Upper lobe of left lung (tissue), 6 donors: ENCODE measurements at regions not wholly inside any gene's neighbourhood (a gene's known extent, or its start where the extent isn't known, plus 50 kb on each side); places are given as distances from the start of the nearest gene placed in this dataset.

Experiments used
- ATAC-seq, 2 donors: fragments of 200-7000 bp; cut with Tn5 transposase; one replicate each; pipeline ENCODE4 v1.9.1; 2022; ENCODE audit warnings: mild to moderate bottlenecking in 2 of 2, moderate library complexity in 2 of 2; ENCODE audit not compliant: low FRiP score in 2 of 2
- DNase-seq, 2 donors: peaks; one replicate each; pipeline ENCODE4 v3.0.0-alpha.2; 2019 to 2020
- H3K27ac ChIP-seq, 4 donors: fragments of 200-600 bp; sonication (generic); one replicate each; pipeline ENCODE4 v1.5.1; 2016 to 2019
- H3K27me3 ChIP-seq, 4 donors: fragments of 200-600 bp; sonication (generic); one replicate each; pipeline ENCODE4 v1.5.1; 2017 to 2019
- H3K36me3 ChIP-seq, 4 donors: fragments of 200-600 bp; sonication (generic); one replicate each; pipeline ENCODE4 v1.5.1; 2016 to 2019
- H3K4me1 ChIP-seq, 4 donors: fragments of 200-600 bp; sonication (generic); one replicate each; pipeline ENCODE4 v1.5.1; 2018 to 2019
- H3K4me3 ChIP-seq, 4 donors: fragments of 200-600 bp; sonication (generic); one replicate each; pipeline ENCODE4 v1.5.1; 2017 to 2019; ENCODE audit warnings: mild to moderate bottlenecking in 2 of 4, moderate library complexity in 1 of 4
- H3K9me3 ChIP-seq, 4 donors: fragments of 200-600 bp; sonication (generic); one replicate each; pipeline ENCODE4 v1.5.1; 2018 to 2019
- EP300 ChIP-seq, 4 donors: sonication (generic); formaldehyde crosslinking; IDR thresholded peaks; one replicate each; pipeline ENCODE4 v1.5.1; 2017; ENCODE audit warnings: antibody characterized with exemption in 4 of 4, control low read depth in 2 of 4
- POLR2A ChIP-seq, 4 donors: fragments of 450-650 bp; IDR thresholded peaks; one replicate each; pipeline ENCODE4 v1.5.1; 2016 to 2017; ENCODE audit warnings: antibody characterized with exemption in 4 of 4, mild to moderate bottlenecking in 2 of 4
- POLR2AphosphoS5 ChIP-seq, 2 donors: sonication (generic); formaldehyde crosslinking; IDR thresholded peaks; one replicate each; pipeline ENCODE4 v1.5.1; 2017; ENCODE audit warnings: antibody characterized with exemption in 2 of 2
- WGBS, 2 donors: methylation state at CpG; one replicate each; pipeline ENCODE4 v1.1.5; 2017 to 2018; 5-methylcytosine and 5-hydroxymethylcytosine counted together
- small RNA-seq, 4 donors: library from RNA; depleted of rRNA; stranded (forward); fragments of <200 nt; gene quantifications; one replicate each; pipeline ENCODE3, GENCODE V24; 2016
- TF ChIP-seq, protein P1 (sequence below), 6 experiments: fragments of 450-650 bp in 4 of 6; fragments of 200-600 bp in 2 of 6; sonication (generic) in 2 of 6; IDR thresholded peaks; one replicate each; pipeline ENCODE4 v1.5.1; 2016 to 2019; ENCODE audit warnings: antibody characterized with exemption in 6 of 6
- donor health status: DM: no; HTN: no; CAD: no; lungs with moderate emphysema.
- donor health status: DM: no; HTN: yes; CAD: no; lungs with severe emphysema.

- 71 to 91% methylated on average over 1 of the region's 1 CpG for WGBS, 2 donors
- TF ChIP-seq EP300 (IDR thresholded peaks at IDR 0.05) (no peak), POLR2AphosphoS5 (IDR thresholded peaks at IDR 0.05) (no peak), POLR2A (IDR thresholded peaks at IDR 0.05) (no peak)
- TF ChIP-seq, protein P1, sequence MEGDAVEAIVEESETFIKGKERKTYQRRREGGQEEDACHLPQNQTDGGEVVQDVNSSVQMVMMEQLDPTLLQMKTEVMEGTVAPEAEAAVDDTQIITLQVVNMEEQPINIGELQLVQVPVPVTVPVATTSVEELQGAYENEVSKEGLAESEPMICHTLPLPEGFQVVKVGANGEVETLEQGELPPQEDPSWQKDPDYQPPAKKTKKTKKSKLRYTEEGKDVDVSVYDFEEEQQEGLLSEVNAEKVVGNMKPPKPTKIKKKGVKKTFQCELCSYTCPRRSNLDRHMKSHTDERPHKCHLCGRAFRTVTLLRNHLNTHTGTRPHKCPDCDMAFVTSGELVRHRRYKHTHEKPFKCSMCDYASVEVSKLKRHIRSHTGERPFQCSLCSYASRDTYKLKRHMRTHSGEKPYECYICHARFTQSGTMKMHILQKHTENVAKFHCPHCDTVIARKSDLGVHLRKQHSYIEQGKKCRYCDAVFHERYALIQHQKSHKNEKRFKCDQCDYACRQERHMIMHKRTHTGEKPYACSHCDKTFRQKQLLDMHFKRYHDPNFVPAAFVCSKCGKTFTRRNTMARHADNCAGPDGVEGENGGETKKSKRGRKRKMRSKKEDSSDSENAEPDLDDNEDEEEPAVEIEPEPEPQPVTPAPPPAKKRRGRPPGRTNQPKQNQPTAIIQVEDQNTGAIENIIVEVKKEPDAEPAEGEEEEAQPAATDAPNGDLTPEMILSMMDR (IDR thresholded peaks at IDR 0.05) = no peak
These were observed 54.2 kb upstream of the AMPD3 start for GRCh38 chr11:10400856-10401255.

DNA sequence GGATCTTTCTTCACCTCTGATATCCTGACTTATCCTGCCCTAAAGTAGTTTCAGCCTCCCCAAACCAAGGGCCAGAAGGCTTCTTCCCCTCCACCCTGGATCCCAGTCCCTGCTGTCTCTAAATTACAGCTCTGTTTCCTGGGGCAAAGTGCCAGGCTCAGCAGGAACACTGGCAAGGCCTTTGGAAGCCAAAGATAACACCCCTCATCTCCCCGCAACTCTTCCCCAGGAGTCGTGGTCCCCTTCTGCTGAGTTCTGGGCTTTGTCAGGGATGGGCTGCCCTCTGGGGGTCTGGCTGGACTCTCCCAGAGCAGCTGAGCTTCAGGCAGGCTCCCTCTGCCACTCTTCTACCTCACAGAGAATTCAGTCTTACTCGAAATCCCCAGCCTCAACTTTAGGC lies 53.8 kb upstream of the AMPD3 start:
- peak overlapping the region in 1 of 4 donors; percentile 9 for H3K27ac ChIP-seq

More at GRCh38 chr11:10400856-10401255, 54.2 kb upstream of the AMPD3 start:
- peak overlapping the region in 1 of 4 donors; percentile 9 for H3K27ac ChIP-seq
- no peak for DNase-seq
- no peaks in the 10 kb centered on the region for H3K27me3 ChIP-seq
- H3K4me1 ChIP-seq = peaks cover 16 to 24% (median 18%) of the 10 kb centered on the region in 4 donors
- H3K36me3 ChIP-seq = no peaks in the 10 kb centered on the region
- H3K4me3 ChIP-seq = no peak overlapping the region
- peak in 1 of 2 donors; percentile 51 for ATAC-seq
- H3K9me3 ChIP-seq = no peaks in the 10 kb centered on the region

DNA sequence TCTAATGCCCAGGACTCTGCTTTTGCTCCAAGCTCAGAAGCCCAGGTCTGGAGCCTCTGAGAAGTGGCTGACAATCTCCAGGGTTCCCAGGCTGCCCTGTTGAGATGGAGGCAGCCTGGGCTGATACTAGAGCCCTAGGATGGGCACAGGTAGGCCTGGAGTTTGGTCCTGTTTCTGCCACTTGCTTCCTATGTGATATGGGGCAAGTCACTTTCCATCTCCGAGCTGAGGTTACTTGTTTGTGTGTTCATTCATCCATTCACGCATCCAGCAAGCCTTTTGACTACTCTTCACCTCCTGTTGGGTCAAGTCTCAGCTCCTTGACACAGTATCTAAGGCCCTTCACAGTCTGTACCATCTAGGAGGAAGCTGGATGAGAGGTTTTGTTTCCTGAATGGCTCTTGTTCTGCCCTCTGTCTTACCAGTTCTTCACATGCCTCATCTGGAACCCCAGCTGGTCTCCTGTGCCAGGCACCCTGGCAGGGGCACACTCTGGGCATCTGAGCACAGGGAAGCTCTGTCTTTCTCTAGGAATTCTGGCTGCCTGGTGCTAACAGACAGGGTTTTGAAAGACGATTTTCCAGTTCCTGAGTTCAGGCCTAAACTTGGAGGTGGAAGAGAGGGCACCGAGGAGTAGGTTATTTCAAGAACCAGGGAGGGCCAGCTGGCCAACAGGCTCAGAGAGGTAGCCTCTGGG lies 53.2 kb upstream of the AMPD3 start:
- Histone ChIP-seq H3K4me1 (peaks cover 19 to 33% (median 24%) of the 10 kb centered on the region in 4 donors), H3K4me3 (no peak overlapping the region), H3K36me3 (no peaks in the 10 kb centered on the region), H3K27me3 (no peaks in the 10 kb centered on the region), H3K9me3 (no peaks in the 10 kb centered on the region), H3K27ac (no peak overlapping the region)
- ATAC-seq (no peak), DNase-seq (no peak)
- no peak for TF ChIP-seq POLR2AphosphoS5 (IDR thresholded peaks at IDR 0.05)
- TF ChIP-seq POLR2A (IDR thresholded peaks at IDR 0.05) = no peak
- TF ChIP-seq EP300 (IDR thresholded peaks at IDR 0.05) = no peak
- WGBS, 2 donors = 83 to 84% methylated on average over 4 of the region's 4 CpGs

More for the DNA sequence above, 53.8 kb upstream of the AMPD3 start:
- no peaks in the 10 kb centered on the region for H3K27me3 ChIP-seq
- no peak overlapping the region for H3K4me3 ChIP-seq
- WGBS, 2 donors = 59 to 68% methylated on average over 3 of the region's 3 CpGs
- no peak for DNase-seq
- no peaks in the 10 kb centered on the region for H3K9me3 ChIP-seq
- H3K36me3 ChIP-seq = no peaks in the 10 kb centered on the region
- TF ChIP-seq POLR2AphosphoS5 (IDR thresholded peaks at IDR 0.05) (no peak), EP300 (IDR thresholded peaks at IDR 0.05) (no peak), POLR2A (IDR thresholded peaks at IDR 0.05) (no peak)
- TF ChIP-seq, protein P1 (IDR thresholded peaks at IDR 0.05) = no peak
- no peak for ATAC-seq
- H3K4me1 ChIP-seq = peaks cover 17 to 28% (median 19%) of the 10 kb centered on the region in 4 donors

Small RNA genes lying in the stretch of these regions (small RNA-seq; reads per million reads assigned to genes)
- 0 reads per million in 4 donors for gene RNU6ATAC33P
